Stimulated activated CD8-positive, alpha-beta memory T cell treated with anti-CD3 and anti-CD28 coated beads, Interleukin-2, amount 100 ng/mL, for 48 hours (primary cell): ENCODE measurements at regions not wholly inside any gene's neighbourhood (a gene's known extent, or its start where the extent isn't known, plus 50 kb on each side); places are given as distances from the start of the nearest gene placed in this dataset.
"Not testable (repeated sequence)": the region's sequence is repeated elsewhere in the genome, so short reads cannot be mapped to it uniquely, and the experiment has no call there.

ENCODE experiments used
- DNase-seq, 2 donors: peaks; one replicate each; pipeline ENCODE4 v3.0.0-alpha.2; 2020; ENCODE audit warnings: low read depth in 2 of 2

GRCh38 chr7:131802195-131802864 lies 245.9 kb upstream of the PODXL start:
- no peak for DNase-seq

- no peak for DNase-seq
Measured at GRCh38 chr7:131800531-131800930, 244.1 kb upstream of the PODXL start.

- DNase-seq: no peak
Measured at GRCh38 chr7:131800008-131800407, 243.6 kb upstream of the PODXL start.

- no peak for DNase-seq
Measured at GRCh38 chr7:131797841-131798240, 241.4 kb upstream of the PODXL start.

GRCh38 chr7:131795400-131795799 lies 239.0 kb upstream of the PODXL start:
- no peak for DNase-seq

- DNase-seq: no peak
Measured at GRCh38 chr7:131792311-131792710, 235.9 kb upstream of the PODXL start.

GRCh38 chr7:131787101-131787500 lies 230.7 kb upstream of the PODXL start:
- no peak for DNase-seq

- no peak for DNase-seq
Measured at GRCh38 chr7:131786204-131786603, 229.8 kb upstream of the PODXL start.

GRCh38 chr7:131778601-131779000 lies 222.2 kb upstream of the PODXL start:
- no peak for DNase-seq

- no peak for DNase-seq
Measured at GRCh38 chr7:131774419-131775220, 218.2 kb upstream of the PODXL start.

GRCh38 chr7:131773413-131773812 lies 217.0 kb upstream of the PODXL start:
- no peak for DNase-seq

GRCh38 chr7:131769241-131769640 lies 212.8 kb upstream of the PODXL start:
- DNase-seq: no peak

GRCh38 chr7:131767591-131767990 lies 211.2 kb upstream of the PODXL start:
- DNase-seq: no peak

- DNase-seq: no peak
Measured at GRCh38 chr7:131765575-131765974, 209.1 kb upstream of the PODXL start.

- no peak for DNase-seq
Measured at GRCh38 chr7:131764143-131764775, 207.8 kb upstream of the PODXL start.

GRCh38 chr7:131762753-131763152 lies 206.3 kb upstream of the PODXL start:
- DNase-seq: no peak

GRCh38 chr7:131755801-131756200 lies 199.4 kb upstream of the PODXL start:
- not testable (repeated sequence) for DNase-seq

GRCh38 chr7:131753620-131754222 lies 197.3 kb upstream of the PODXL start:
- DNase-seq: no peak

- DNase-seq: no peak
Measured at GRCh38 chr7:131747658-131748232, 191.3 kb upstream of the PODXL start.

- DNase-seq: no peak
Measured at GRCh38 chr7:131745390-131746248, 189.2 kb upstream of the PODXL start.

GRCh38 chr7:131741446-131741845 lies 185.0 kb upstream of the PODXL start:
- no peak for DNase-seq
